ENCODE measurements at regions not wholly inside any gene's neighbourhood (a gene's known extent, or its start where the extent isn't known, plus 50 kb on each side); places are given as distances from the start of the nearest gene placed in this dataset.

DNA sequence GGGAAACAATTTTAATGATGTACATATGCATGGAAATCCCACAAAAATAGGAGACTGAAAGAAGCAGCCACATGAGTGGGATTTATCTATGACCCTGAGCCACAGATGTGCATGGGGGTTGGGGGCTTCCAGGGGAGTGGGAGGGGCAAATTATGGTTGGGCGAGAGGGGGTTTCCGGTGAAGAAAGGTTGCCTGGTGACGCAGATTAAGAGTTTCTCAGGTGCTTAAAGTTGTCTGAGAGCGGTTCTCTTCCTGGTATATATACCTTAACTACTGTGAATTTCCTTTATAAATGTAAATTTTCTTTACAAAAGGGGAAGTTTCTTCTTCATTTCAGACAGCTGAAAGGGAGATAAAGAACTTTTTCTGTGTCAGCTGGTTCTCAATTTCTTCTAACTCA is 273.6 kb upstream of the PITRM1 start:
- Histone ChIP-seq H3K4me2 (ENCODE audit: low read depth, low read length, poor library complexity, severe bottlenecking) (no peak overlapping the region), H3K9me2 (replicated peaks; ENCODE audit: insufficient read depth, low read length) (no peaks in the 10 kb centered on the region), H3K9me3 (ENCODE audit: low read length) (no peaks in the 10 kb centered on the region), H2AFZ (ENCODE audit: low read length) (no peak overlapping the region), H3K9ac (ENCODE audit: low read length) (no peak overlapping the region), H3K4me1 (ENCODE audit: low read length) (no peaks in the 10 kb centered on the region), H3K36me3 (ENCODE audit: insufficient read depth, low read length) (no peaks in the 10 kb centered on the region), H3K27me3 (ENCODE audit: low read length) (no peaks in the 10 kb centered on the region), H3K27ac (ENCODE audit: low read length) (no peak overlapping the region), H3K79me2 (ENCODE audit: low read length) (no peaks in the 10 kb centered on the region), H4K20me1 (ENCODE audit: insufficient read depth, low read depth, low read length) (no peaks in the 10 kb centered on the region), H3K4me3 (ENCODE audit: low read length) (no peak overlapping the region)
- no peak for DNase-seq

DNA sequence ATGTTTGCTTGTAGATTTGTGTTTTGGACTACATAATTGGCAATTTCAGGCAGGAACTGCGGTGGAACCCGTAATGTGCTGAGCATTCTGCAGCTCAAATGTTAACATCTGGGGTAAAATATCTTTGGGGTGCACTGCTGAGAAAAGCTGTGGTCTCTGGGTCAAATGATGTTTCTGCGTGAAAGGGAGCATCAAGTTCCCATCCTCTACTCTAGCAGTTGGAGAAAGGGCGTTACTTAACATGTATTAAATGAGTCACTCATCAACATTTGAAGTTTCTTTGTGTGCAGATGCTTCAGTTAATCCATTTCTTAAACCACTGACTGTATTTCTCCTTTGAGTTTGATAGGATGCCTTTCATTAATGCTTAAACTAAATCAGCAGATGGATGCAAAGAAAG is 273.1 kb upstream of the PITRM1 start:
- H3K4me3 ChIP-seq (ENCODE audit: low read length) = no peak overlapping the region
- no peaks in the 10 kb centered on the region for H4K20me1 ChIP-seq (ENCODE audit: insufficient read depth, low read depth, low read length)
- no peaks in the 10 kb centered on the region for H3K9me2 ChIP-seq (replicated peaks; ENCODE audit: insufficient read depth, low read length)
- no peak overlapping the region for H3K9ac ChIP-seq (ENCODE audit: low read length)
- no peaks in the 10 kb centered on the region for H3K36me3 ChIP-seq (ENCODE audit: insufficient read depth, low read length)
- no peak overlapping the region for H3K27ac ChIP-seq (ENCODE audit: low read length)
- H2AFZ ChIP-seq (ENCODE audit: low read length) = no peak overlapping the region
- DNase-seq = no peak
- H3K9me3 ChIP-seq (ENCODE audit: low read length) = no peaks in the 10 kb centered on the region
- no peaks in the 10 kb centered on the region for H3K27me3 ChIP-seq (ENCODE audit: low read length)
- H3K4me2 ChIP-seq (ENCODE audit: low read depth, low read length, poor library complexity, severe bottlenecking) = no peak overlapping the region
- H3K4me1 ChIP-seq (ENCODE audit: low read length) = no peaks in the 10 kb centered on the region
- H3K79me2 ChIP-seq (ENCODE audit: low read length) = no peaks in the 10 kb centered on the region

DNA sequence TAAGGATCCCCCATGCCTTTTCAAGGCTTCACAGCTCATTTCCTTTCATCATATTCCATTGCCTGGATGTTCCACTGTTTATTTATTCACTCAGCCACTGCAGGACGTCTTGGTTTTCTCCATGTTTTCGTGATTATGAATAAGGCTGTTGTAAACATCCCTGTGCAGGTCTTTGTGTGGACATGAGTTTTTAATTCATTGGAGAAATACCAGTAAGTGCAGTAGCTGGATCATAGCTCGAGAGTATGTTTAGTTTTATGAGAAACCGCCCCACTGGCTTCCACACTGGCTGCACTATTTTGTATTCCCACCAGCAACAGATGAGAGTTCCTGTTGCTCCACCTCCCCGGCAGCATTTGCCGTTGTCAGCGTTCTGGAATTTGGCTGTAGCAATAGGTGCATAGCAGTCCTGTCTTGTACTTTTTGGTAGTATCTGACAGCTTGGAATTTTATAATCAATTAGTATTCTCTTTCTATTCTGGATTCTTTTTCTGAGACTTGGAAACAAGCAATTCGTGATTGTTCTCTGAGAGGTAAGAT is 269.9 kb upstream of the PITRM1 start:
- no peaks in the 10 kb centered on the region for H3K36me3 ChIP-seq (ENCODE audit: insufficient read depth, low read length)
- H3K9me2 ChIP-seq (replicated peaks; ENCODE audit: insufficient read depth, low read length) = no peaks in the 10 kb centered on the region
- H3K9ac ChIP-seq (ENCODE audit: low read length) = no peak overlapping the region
- H3K9me3 ChIP-seq (ENCODE audit: low read length) = no peaks in the 10 kb centered on the region
- H3K27me3 ChIP-seq (ENCODE audit: low read length) = no peaks in the 10 kb centered on the region
- no peak overlapping the region for H3K4me3 ChIP-seq (ENCODE audit: low read length)
- no peaks in the 10 kb centered on the region for H4K20me1 ChIP-seq (ENCODE audit: insufficient read depth, low read depth, low read length)
- no peak overlapping the region for H2AFZ ChIP-seq (ENCODE audit: low read length)
- no peak for DNase-seq
- no peaks in the 10 kb centered on the region for H3K79me2 ChIP-seq (ENCODE audit: low read length)
- H3K4me1 ChIP-seq (ENCODE audit: low read length) = no peaks in the 10 kb centered on the region
- no peak overlapping the region for H3K4me2 ChIP-seq (ENCODE audit: low read depth, low read length, poor library complexity, severe bottlenecking)
- H3K27ac ChIP-seq (ENCODE audit: low read length) = no peak overlapping the region

DNA sequence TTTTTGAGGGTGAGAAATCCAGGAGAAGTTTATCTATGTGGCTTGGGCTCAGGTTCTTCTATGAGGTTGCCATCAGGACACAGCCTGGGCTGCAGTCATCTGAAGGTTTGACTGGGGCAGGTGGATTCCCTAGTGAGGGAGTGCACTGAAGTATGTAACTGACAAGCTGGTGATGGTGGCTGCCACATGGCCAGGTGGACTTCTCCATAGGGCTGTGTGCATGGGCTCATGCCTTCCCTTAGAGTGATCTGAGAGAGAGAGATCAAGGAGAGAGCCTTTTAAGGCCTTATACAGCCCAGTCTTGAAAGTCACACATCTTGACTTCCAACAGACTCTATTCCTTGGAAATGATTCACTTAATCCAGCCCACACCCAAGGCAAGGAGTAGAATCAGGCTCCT is 266.6 kb upstream of the PITRM1 start:
- no peak overlapping the region for H2AFZ ChIP-seq (ENCODE audit: low read length)
- no peaks in the 10 kb centered on the region for H3K27me3 ChIP-seq (ENCODE audit: low read length)
- no peaks in the 10 kb centered on the region for H3K4me1 ChIP-seq (ENCODE audit: low read length)
- H3K36me3 ChIP-seq (ENCODE audit: insufficient read depth, low read length) = no peaks in the 10 kb centered on the region
- no peaks in the 10 kb centered on the region for H3K9me3 ChIP-seq (ENCODE audit: low read length)
- no peaks in the 10 kb centered on the region for H4K20me1 ChIP-seq (ENCODE audit: insufficient read depth, low read depth, low read length)
- no peak overlapping the region for H3K27ac ChIP-seq (ENCODE audit: low read length)
- no peak overlapping the region for H3K4me3 ChIP-seq (ENCODE audit: low read length)
- H3K9me2 ChIP-seq (replicated peaks; ENCODE audit: insufficient read depth, low read length) = no peaks in the 10 kb centered on the region
- H3K4me2 ChIP-seq (ENCODE audit: low read depth, low read length, poor library complexity, severe bottlenecking) = no peak overlapping the region
- H3K9ac ChIP-seq (ENCODE audit: low read length) = no peak overlapping the region
- H3K79me2 ChIP-seq (ENCODE audit: low read length) = no peaks in the 10 kb centered on the region
- DNase-seq = no peak

DNA sequence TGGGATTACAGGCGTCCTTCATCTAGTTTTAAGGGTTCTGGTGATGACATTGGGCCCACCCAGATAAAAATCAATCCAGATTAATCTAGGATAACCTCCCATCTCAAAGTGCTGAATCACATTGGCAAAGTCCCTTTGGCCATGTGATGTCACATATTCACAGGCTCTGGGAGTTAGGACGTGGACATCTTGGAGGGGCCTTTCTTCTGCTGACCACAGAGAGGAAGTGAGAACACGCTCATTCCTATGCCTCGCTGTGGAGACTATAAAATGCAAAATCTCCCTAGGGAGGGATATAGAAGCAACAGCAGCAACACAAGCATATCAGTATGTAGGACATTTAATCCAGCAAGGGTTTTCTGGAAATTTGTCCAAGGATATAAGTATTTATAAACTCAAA is 266.0 kb upstream of the PITRM1 start:
- no peaks in the 10 kb centered on the region for H3K36me3 ChIP-seq (ENCODE audit: insufficient read depth, low read length)
- no peak overlapping the region for H2AFZ ChIP-seq (ENCODE audit: low read length)
- H3K79me2 ChIP-seq (ENCODE audit: low read length) = no peaks in the 10 kb centered on the region
- H3K4me1 ChIP-seq (ENCODE audit: low read length) = no peaks in the 10 kb centered on the region
- H4K20me1 ChIP-seq (ENCODE audit: insufficient read depth, low read depth, low read length) = no peaks in the 10 kb centered on the region
- no peak overlapping the region for H3K27ac ChIP-seq (ENCODE audit: low read length)
- no peaks in the 10 kb centered on the region for H3K9me2 ChIP-seq (replicated peaks; ENCODE audit: insufficient read depth, low read length)
- no peaks in the 10 kb centered on the region for H3K9me3 ChIP-seq (ENCODE audit: low read length)
- H3K4me3 ChIP-seq (ENCODE audit: low read length) = no peak overlapping the region
- H3K4me2 ChIP-seq (ENCODE audit: low read depth, low read length, poor library complexity, severe bottlenecking) = no peak overlapping the region
- DNase-seq = no peak
- no peak overlapping the region for H3K9ac ChIP-seq (ENCODE audit: low read length)
- H3K27me3 ChIP-seq (ENCODE audit: low read length) = no peaks in the 10 kb centered on the region

DNA sequence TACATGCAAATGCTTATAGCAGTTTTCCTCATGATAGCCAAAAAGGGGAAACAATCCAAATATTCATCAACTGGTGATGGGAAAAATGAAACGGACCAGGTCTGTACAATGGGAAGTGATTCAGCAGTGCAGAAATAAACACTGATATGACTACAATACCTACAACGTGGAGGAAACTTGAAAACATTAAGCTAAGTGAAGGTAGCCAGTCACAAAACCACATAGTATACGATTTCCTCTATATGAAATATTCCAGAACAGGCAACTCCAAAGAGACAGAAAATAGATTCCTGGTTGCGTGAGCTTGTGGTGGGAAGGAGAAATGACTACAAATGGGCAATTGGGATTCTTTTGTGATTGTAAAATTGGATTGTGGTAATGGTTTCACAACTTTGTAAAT is 263.1 kb upstream of the PITRM1 start:
- H3K9ac ChIP-seq (ENCODE audit: low read length) = no peak overlapping the region
- H3K27me3 ChIP-seq (ENCODE audit: low read length) = no peaks in the 10 kb centered on the region
- no peaks in the 10 kb centered on the region for H3K9me2 ChIP-seq (replicated peaks; ENCODE audit: insufficient read depth, low read length)
- no peaks in the 10 kb centered on the region for H3K36me3 ChIP-seq (ENCODE audit: insufficient read depth, low read length)
- no peak for DNase-seq
- no peak overlapping the region for H2AFZ ChIP-seq (ENCODE audit: low read length)
- H4K20me1 ChIP-seq (ENCODE audit: insufficient read depth, low read depth, low read length) = no peaks in the 10 kb centered on the region
- H3K79me2 ChIP-seq (ENCODE audit: low read length) = no peaks in the 10 kb centered on the region
- H3K4me2 ChIP-seq (ENCODE audit: low read depth, low read length, poor library complexity, severe bottlenecking) = no peak overlapping the region
- no peaks in the 10 kb centered on the region for H3K9me3 ChIP-seq (ENCODE audit: low read length)
- H3K4me1 ChIP-seq (ENCODE audit: low read length) = no peaks in the 10 kb centered on the region
- no peak overlapping the region for H3K4me3 ChIP-seq (ENCODE audit: low read length)
- no peak overlapping the region for H3K27ac ChIP-seq (ENCODE audit: low read length)

DNA sequence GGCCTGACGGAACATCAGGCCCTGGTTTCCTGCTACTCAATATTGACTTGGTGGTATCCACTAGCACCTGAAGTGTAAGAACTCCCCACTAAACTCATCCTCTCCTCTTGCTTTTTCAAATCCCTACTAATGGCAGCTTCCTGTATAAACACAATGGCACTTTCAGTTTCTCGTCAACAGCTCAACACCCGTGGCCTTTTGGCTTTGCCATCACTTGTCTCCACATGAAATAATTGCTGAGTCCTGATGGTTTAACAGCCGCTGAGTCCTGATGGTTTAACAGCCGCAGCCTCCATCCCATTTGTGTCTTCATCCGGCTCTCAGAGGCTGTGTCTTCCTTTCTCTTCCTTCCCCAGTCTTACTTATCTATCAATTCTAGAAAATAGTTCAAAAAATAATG is 261.4 kb upstream of the PITRM1 start:
- Histone ChIP-seq H3K4me3 (ENCODE audit: low read length) (no peak overlapping the region), H3K27me3 (ENCODE audit: low read length) (no peaks in the 10 kb centered on the region), H3K79me2 (ENCODE audit: low read length) (no peaks in the 10 kb centered on the region), H2AFZ (ENCODE audit: low read length) (no peak overlapping the region), H3K4me2 (ENCODE audit: low read depth, low read length, poor library complexity, severe bottlenecking) (no peak overlapping the region), H3K4me1 (ENCODE audit: low read length) (no peaks in the 10 kb centered on the region), H3K27ac (ENCODE audit: low read length) (no peak overlapping the region), H4K20me1 (ENCODE audit: insufficient read depth, low read depth, low read length) (no peaks in the 10 kb centered on the region), H3K9me2 (replicated peaks; ENCODE audit: insufficient read depth, low read length) (no peaks in the 10 kb centered on the region), H3K9ac (ENCODE audit: low read length) (no peak overlapping the region), H3K9me3 (ENCODE audit: low read length) (no peaks in the 10 kb centered on the region), H3K36me3 (ENCODE audit: insufficient read depth, low read length) (no peaks in the 10 kb centered on the region)
- no peak for DNase-seq

DNA sequence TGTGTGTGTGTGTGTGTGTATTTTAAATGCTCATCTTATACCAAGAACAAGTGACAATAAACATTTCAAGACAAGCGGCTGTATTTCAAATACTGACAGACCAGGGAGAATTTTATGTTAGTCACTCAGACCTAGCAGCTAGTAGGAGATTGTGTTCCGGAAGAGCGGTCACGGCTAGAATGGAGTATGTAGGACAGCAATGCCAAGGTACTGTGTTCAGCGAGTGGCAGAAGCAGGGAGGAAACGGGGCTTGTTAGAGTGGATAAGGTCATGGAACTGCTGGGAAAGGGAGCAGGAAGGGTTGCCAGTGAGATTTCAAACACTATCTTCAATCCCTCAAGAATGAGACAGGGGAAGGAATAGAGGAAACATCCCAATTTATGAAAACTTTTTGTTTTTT is 260.5 kb upstream of the PITRM1 start:
- H3K9ac ChIP-seq (ENCODE audit: low read length) = no peak overlapping the region

More for the DNA sequence above, 260.5 kb upstream of the PITRM1 start:
- no peaks in the 10 kb centered on the region for H3K27me3 ChIP-seq (ENCODE audit: low read length)
- H4K20me1 ChIP-seq (ENCODE audit: insufficient read depth, low read depth, low read length) = no peaks in the 10 kb centered on the region
- no peaks in the 10 kb centered on the region for H3K36me3 ChIP-seq (ENCODE audit: insufficient read depth, low read length)
- H3K4me2 ChIP-seq (ENCODE audit: low read depth, low read length, poor library complexity, severe bottlenecking) = no peak overlapping the region
- no peak overlapping the region for H3K4me3 ChIP-seq (ENCODE audit: low read length)
- H3K27ac ChIP-seq (ENCODE audit: low read length) = no peak overlapping the region
- no peak overlapping the region for H2AFZ ChIP-seq (ENCODE audit: low read length)
- H3K9me3 ChIP-seq (ENCODE audit: low read length) = no peaks in the 10 kb centered on the region
- no peak for DNase-seq
- H3K4me1 ChIP-seq (ENCODE audit: low read length) = no peaks in the 10 kb centered on the region
- no peaks in the 10 kb centered on the region for H3K79me2 ChIP-seq (ENCODE audit: low read length)
- H3K9me2 ChIP-seq (replicated peaks; ENCODE audit: insufficient read depth, low read length) = no peaks in the 10 kb centered on the region

Measured in Karpas-422 (cell line).